ENCODE measurements at regions not wholly inside any gene's neighbourhood (a gene's known extent, or its start where the extent isn't known, plus 50 kb on each side); places are given as distances from the start of the nearest gene placed in this dataset.

DNA sequence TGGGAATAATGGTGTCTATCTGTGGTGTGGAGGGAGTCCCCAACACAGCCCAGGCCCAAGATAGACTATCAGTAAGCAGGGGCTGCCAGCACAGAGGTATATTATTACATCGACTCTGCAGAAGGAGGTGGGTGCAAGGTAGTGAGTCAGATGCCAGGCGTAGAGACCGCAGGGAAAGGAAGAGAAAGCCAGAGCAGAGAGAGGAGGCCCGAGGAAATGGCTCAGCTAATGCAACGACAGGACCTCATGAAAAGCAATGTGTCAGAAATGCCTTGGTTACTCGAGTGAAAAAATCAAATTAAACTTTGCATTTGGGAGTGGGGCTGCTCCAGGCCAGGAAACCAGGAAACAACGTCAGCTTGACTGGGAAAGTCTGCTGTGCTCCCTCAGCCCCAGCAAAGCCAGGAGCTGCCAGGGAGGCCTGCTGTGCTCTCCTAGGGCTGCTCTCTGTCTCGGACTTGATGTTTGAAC is 173.2 kb downstream of the SUDS3 start:
- no peak overlapping the region for H3K27ac ChIP-seq (ENCODE audit: low read depth, low read length)
- no peak overlapping the region for H2BK120ac ChIP-seq (replicated peaks; ENCODE audit: low read depth, low read length)
- no peaks in the 10 kb centered on the region for H3K79me1 ChIP-seq (ENCODE audit: low read depth, low read length)
- H3K23me2 ChIP-seq (ENCODE audit: low read depth, low read length): no peaks in the 10 kb centered on the region
- no peak overlapping the region for H3K4me2 ChIP-seq (ENCODE audit: insufficient read depth in 1 of 2, low read depth in 2 of 2, low read length in 2 of 2)
- H3K14ac ChIP-seq (ENCODE audit: insufficient read length): no peak overlapping the region
- H2BK12ac ChIP-seq (ENCODE audit: low read depth, low read length): no peak overlapping the region; the same call in 1 of the 2 replicates
- no peak overlapping the region for H2BK5ac ChIP-seq (ENCODE audit: low read depth, low read length)
- H3K9me3 ChIP-seq (ENCODE audit: insufficient read depth in 2 of 2, low read depth in 1 of 2, low read length in 1 of 2): peaks cover 4 to 6% of the 10 kb centered on the region in 2 experiments; a peak in 2 of 4 replicates
- WGBS, 2 experiments (ENCODE audit: extremely low coverage in 1 of 2, insufficient coverage in 1 of 2, insufficient read length in 1 of 2, insufficient replicate concordance in 2 of 2, low coverage in 1 of 2, low lambda C conversion rate in 2 of 2, missing lambda C conversion rate in 1 of 2): 86% methylated on average over 8 of the region's 8 CpGs; no CpG with 5 or more reads in 1 of the 2 experiments
- ChIA-PET POLR2A (ENCODE audit: partially characterized antibody) (no interaction called here), CTCF (ENCODE audit: partially characterized antibody) (interaction anchor here (0.7 to 1.4 kb wide), 3 partner anchors 9 to 13 kb away, joined by 3 read pairs; no protein-coding TSS in a partner anchor)
- peak overlapping the region; percentile 48; the same call in 1 of the 2 replicates for H3K18ac ChIP-seq (ENCODE audit: extremely low read depth, low read length)
- DNase-seq (ENCODE audit: low read depth in 1 of 2, low spot score in 2 of 2) (no peak), FAIRE-seq (no peak)
- H2BK15ac ChIP-seq (ENCODE audit: low read length): no peak overlapping the region
- no peak overlapping the region for H4K5ac ChIP-seq (ENCODE audit: insufficient read length, low read depth, low read length)
- no peaks in the 10 kb centered on the region for H3K36me3 ChIP-seq (ENCODE audit: control insufficient read depth in 2 of 4, insufficient read depth in 4 of 4, low read length in 3 of 4)
- no peak overlapping the region for H3K23ac ChIP-seq (ENCODE audit: insufficient read length)
- H3K4ac ChIP-seq (replicated peaks; ENCODE audit: insufficient read length, low read depth, low read length): no peak overlapping the region
- no peaks in the 10 kb centered on the region for H3K27me3 ChIP-seq (replicated peaks in 1 of 4; ENCODE audit: control insufficient read depth in 3 of 4, extremely low read depth in 1 of 4, insufficient read depth in 3 of 4, low read length in 3 of 4)
- H2AFZ ChIP-seq (ENCODE audit: low read length): 0 out of 2 replicates have a peak overlapping the region, but pooled peaks have one; percentile 17
- no peaks in the 10 kb centered on the region for H3K79me2 ChIP-seq (ENCODE audit: control insufficient read depth in 1 of 2, insufficient read depth in 2 of 2, low read length in 2 of 2)
- H3K4me3 ChIP-seq (ENCODE audit: extremely low read depth in 1 of 4, insufficient read depth in 2 of 4, low read depth in 3 of 4, low read length in 4 of 4): no peak overlapping the region
- H4K8ac ChIP-seq (ENCODE audit: extremely low read depth, insufficient read depth, low read length): peak overlapping the region; percentile 51; the same call in 1 of the 2 replicates
- H3K56ac ChIP-seq (replicated peaks; ENCODE audit: insufficient read length, low read depth, low read length): no peak overlapping the region
- H2AK5ac ChIP-seq (ENCODE audit: low read depth, low read length): no peak overlapping the region
- peak overlapping the region; percentile 11 for H4K91ac ChIP-seq (replicated peaks; ENCODE audit: insufficient read length, low read length)
- H4K20me1 ChIP-seq (replicated peaks in 1 of 2; ENCODE audit: control insufficient read depth in 1 of 2, insufficient read depth in 2 of 2, low read length in 2 of 2): no peaks in the 10 kb centered on the region
- peak overlapping the region; percentile 75; the same call in 1 of the 2 replicates for H2BK20ac ChIP-seq (ENCODE audit: low read length)
- TF ChIP-seq YY1 (IDR thresholded peaks at IDR 0.05; ENCODE audit: low read depth, low read length) (no peak), EP300 (IDR thresholded peaks at IDR 0.05; ENCODE audit: borderline replicate concordance in 1 of 2, low read depth in 2 of 2, low read length in 2 of 2) (no peak)
- no peak overlapping the region for H3K9ac ChIP-seq (replicated peaks in 1 of 4; ENCODE audit: extremely low read depth in 1 of 4, low read depth in 3 of 4, low read length in 3 of 4)
- peaks cover 0 to 4% (median 1%) of the 10 kb centered on the region in 4 experiments; a peak in 1 of 7 replicates for H3K4me1 ChIP-seq (replicated peaks in 1 of 4; ENCODE audit: control insufficient read depth in 3 of 4, insufficient read depth in 4 of 4, low read length in 3 of 4)
